Adrenal gland (tissue), 5 donors: ENCODE measurements at regions not wholly inside any gene's neighbourhood (a gene's known extent, or its start where the extent isn't known, plus 50 kb on each side); places are given as distances from the start of the nearest gene placed in this dataset.

Experiments
- CTCF ChIP-seq, 6 experiments: fragments of 450-650 bp in 4 of 6; fragments of 200-600 bp in 2 of 6; sonication (generic) in 1 of 6; IDR thresholded peaks; 1 replicate in 5 of 6; 2 replicates in 1 of 6; pipeline versions ENCODE4 v1.5.1 to v1.8.0; 2016 to 2021; ENCODE audit warnings: antibody characterized with exemption in 6 of 6, mild to moderate bottlenecking in 2 of 6, moderate library complexity in 1 of 6
- POLR2A ChIP-seq, 2 donors: fragments of 450-650 bp; IDR thresholded peaks; one replicate each; pipeline ENCODE4 v1.6.1; 2017; ENCODE audit warnings: antibody characterized with exemption in 2 of 2, mild to moderate bottlenecking in 2 of 2, moderate library complexity in 1 of 2
- donor health status: DM: no; HTN: no; CAD: no.

DNA sequence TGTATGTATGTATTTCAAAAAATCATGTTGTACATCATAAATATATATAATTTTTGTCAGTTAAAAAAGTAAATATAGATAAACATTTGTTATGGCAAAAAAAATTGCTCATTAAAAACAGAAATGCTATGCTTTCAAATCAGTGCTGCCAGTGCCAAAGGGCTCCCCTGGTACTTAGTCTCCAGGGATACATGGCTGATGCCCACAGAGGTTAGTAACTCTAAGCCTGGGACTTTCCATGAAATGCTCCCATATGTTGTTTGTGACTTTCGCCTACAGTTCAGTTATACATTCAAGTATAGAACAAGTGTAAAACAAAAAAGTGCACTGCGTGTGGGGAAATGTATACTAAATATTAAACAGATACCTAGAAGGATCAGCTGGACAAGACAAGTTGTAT is 104.0 kb downstream of the TENT5A start:
- TF ChIP-seq POLR2A (IDR thresholded peaks at IDR 0.05) (no peak), CTCF (IDR thresholded peaks at IDR 0.05) (no peak)
